EL (cell line): ENCODE measurements at regions not wholly inside any gene's neighbourhood (a gene's known extent, or its start where the extent isn't known, plus 50 kb on each side); places are given as distances from the start of the nearest gene placed in this dataset.
"Not testable (repeated sequence)": the region's sequence is repeated elsewhere in the genome, so short reads cannot be mapped to it uniquely, and the experiment has no call there.

ENCODE experiments used
- DNase-seq: peaks from one replicate; pipeline ENCODE4 v3.0.0-alpha.2; 2016

GRCh38 chr17:20683651-20684229 is 104.2 kb downstream of the CDRT15L2 start:
- not testable (repeated sequence) for DNase-seq

GRCh38 chr17:20684975-20685374 is 105.5 kb downstream of the CDRT15L2 start:
- DNase-seq: not testable (repeated sequence)

GRCh38 chr17:20687584-20687983 is 108.1 kb downstream of the CDRT15L2 start:
- not testable (repeated sequence) for DNase-seq

- not testable (repeated sequence) for DNase-seq
Measured at GRCh38 chr17:20689170-20689749, 109.7 kb downstream of the CDRT15L2 start.

GRCh38 chr17:20692706-20693105 is 113.2 kb downstream of the CDRT15L2 start:
- DNase-seq: not testable (repeated sequence)

GRCh38 chr17:20695871-20696270 is 116.3 kb downstream of the CDRT15L2 start:
- not testable (repeated sequence) for DNase-seq

GRCh38 chr17:20698463-20699206 is 119.1 kb downstream of the CDRT15L2 start:
- peak; percentile 14 for DNase-seq

GRCh38 chr17:20700528-20700927 is 121.0 kb downstream of the CDRT15L2 start:
- DNase-seq: peak; percentile 24

GRCh38 chr17:20701366-20701765 is 121.8 kb downstream of the CDRT15L2 start:
- DNase-seq: not testable (repeated sequence)

- DNase-seq: no peak
Measured at GRCh38 chr17:20702692-20703091, 123.2 kb downstream of the CDRT15L2 start.

GRCh38 chr17:20703781-20704180 is 124.3 kb downstream of the CDRT15L2 start:
- no peak for DNase-seq

- DNase-seq: not testable (repeated sequence)
Measured at GRCh38 chr17:20705186-20705585, 125.7 kb downstream of the CDRT15L2 start.

GRCh38 chr17:20706751-20707373 is 127.3 kb downstream of the CDRT15L2 start:
- peak; percentile 13 for DNase-seq

GRCh38 chr17:20708821-20709220 is 129.3 kb downstream of the CDRT15L2 start:
- DNase-seq: not testable (repeated sequence)

GRCh38 chr17:20716481-20716880 is 137.0 kb downstream of the CDRT15L2 start:
- DNase-seq: not testable (repeated sequence)

- DNase-seq: no peak
Measured at GRCh38 chr17:20721171-20721570, 141.6 kb downstream of the CDRT15L2 start.

GRCh38 chr17:20724391-20724790 is 144.9 kb downstream of the CDRT15L2 start:
- DNase-seq: not testable (repeated sequence)

GRCh38 chr17:20727201-20727600 is 147.7 kb downstream of the CDRT15L2 start:
- not testable (repeated sequence) for DNase-seq

GRCh38 chr17:20728181-20728580 is 148.7 kb downstream of the CDRT15L2 start:
- no peak for DNase-seq

GRCh38 chr17:20731131-20731530 is 151.6 kb downstream of the CDRT15L2 start:
- not testable (repeated sequence) for DNase-seq

GRCh38 chr17:20733923-20734322 is 154.4 kb downstream of the CDRT15L2 start:
- no peak for DNase-seq

- DNase-seq: no peak
Measured at GRCh38 chr17:20735796-20736195, 156.3 kb downstream of the CDRT15L2 start.

- not testable (repeated sequence) for DNase-seq
Measured at GRCh38 chr17:20737636-20738035, 158.1 kb downstream of the CDRT15L2 start.
